Inflammatory macrophage (primary cell): ENCODE measurements at regions not wholly inside any gene's neighbourhood (a gene's known extent, or its start where the extent isn't known, plus 50 kb on each side); places are given as distances from the start of the nearest gene placed in this dataset.

Experiments used
- DNase-seq, 2 donors: peaks; one replicate each; pipeline ENCODE4 v3.0.0-alpha.2; 2020 to 2022

DNA sequence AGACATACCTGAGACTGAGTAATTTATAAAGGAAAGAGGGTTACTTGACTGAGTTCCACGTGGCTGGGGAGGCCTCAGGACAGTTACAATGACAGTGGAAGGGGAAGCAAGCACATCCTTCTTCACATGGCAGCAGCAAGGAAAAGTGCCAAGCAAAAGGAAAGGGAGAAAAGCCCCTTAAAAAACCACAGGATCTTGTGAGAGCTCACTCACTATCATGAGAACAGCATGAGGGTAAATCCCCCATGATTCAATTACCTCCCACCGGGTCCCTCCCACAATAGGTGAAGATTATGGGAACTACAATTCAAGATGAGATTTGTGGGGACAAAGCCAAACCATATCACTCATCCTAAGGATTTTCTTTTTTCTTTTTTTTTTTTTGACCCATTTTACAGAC lies 177.8 kb upstream of the EEA1 start:
- DNase-seq, result peak; percentile 28 to 31

DNA sequence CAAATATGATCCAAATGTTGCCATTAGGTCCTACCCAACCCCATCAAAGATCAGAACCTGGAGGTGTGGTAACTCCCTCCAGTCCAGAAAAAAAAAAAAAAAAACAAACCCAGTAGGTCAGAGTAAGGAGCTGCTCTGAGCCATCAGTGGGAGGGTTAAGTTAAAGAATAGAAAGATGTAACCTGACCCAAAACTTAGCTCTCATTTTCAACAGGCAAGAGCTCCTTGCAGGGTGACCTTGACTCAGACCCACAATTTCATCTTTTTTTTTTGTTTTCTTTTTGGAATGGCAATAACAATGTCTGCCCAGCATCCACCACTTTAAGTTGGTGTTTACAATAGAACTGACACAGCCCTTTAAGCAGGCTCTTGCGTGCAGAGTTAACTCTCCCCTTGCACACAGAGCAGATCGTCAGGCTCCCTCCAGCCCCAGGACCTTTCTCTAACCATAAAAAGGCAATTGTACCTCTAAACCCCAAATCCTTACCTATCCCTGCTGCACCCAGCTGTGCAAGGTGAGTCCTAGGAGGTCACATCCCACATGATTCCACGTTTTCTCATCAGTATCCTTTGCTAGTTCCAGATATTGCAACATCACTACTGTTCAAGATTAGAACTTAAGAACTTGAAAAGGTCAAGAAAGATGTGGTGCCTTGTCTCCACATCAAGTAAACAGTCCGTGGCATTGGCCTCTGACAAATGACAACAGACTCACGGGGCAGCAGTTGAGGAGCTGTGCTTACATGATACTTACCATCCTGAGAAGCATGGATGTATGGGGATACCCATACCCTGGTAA lies 178.6 kb upstream of the EEA1 start:
- no peak for DNase-seq

DNA sequence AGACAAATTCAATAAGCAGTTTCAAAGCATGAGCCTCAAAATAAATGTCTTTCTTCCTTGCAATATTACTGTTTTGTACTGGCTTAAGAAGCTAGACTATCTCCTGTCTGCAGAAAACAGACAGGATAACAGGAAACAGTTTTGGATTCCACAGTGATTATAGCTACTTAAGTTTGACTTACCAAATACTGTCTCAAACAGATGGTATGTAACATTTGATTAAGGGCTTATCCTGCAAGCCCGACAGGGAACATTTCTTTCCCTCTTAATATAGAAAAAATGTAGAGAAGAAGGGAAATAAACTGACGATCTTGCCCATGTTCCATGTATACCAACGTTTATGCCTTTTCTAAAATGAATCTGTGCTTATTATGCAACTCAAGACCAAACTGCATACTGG lies 179.9 kb upstream of the EEA1 start:
- no peak for DNase-seq

DNA sequence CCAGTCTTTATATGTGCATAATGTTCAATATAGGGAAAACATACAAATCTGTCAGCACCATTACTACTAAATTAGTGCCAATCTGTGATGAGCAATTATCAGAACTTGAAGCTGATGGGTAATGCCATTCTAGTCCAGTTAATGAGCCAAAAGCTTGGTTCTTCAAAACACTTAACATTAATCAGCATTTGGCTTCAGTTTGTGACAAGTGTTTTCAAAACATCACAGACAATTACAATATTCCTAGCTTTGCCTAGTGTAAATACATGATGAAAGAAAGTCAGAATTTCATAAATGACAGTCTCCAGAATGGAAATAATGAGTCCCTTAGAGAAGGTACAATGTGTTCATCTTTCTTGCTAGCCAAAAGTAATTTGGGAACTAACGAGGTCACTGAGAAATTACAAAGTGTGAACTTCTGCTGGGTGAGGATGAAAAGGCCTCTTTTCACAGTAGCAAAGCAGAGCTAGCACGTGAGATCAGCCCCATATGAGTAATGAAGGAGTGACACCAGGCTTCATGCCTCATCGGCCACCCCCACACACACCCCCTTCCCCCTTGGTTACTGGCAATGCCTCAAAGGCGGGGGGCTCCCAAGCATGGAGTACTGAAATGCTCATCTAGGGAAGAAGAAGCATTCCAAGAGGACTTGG lies 180.6 kb upstream of the EEA1 start:
- peak; percentile 48 to 69 for DNase-seq

GRCh38 chr12:93111773-93112172 lies 182.7 kb upstream of the EEA1 start:
- no peak for DNase-seq

DNA sequence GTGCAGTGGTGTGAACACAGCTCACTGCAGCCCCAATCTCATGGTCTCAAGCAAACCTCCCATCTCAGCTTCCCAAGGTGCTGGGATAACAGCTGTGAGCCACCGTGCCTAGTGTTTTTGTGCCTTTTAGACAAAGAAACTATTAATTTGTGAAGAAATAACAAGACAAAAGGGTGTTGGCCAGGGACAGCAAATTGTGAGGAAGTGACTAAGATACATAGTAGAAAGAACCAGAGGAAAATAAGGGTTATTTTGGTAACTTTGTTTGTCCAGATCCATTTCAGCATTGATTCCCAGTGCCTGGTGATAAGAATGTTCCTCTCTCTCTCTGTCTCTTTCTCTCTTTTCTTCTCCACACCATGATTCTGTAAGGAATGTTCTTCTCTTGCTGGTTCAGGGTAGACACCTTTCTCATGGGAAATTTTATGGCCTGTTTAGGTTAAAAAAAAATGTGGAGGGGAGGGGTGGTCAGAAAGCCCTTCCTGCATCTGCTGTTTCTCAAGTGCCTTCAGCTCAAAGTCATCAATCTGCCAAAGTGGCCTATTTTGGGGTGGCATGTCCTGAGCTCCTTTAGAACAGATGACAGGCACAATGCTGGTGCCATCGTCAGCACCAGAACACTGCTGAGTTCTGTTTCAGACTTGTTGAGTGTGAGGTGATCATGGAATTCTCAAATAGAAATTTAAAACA lies 184.4 kb upstream of the EEA1 start:
- peak in 1 of 2 donors; percentile 28 for DNase-seq

GRCh38 chr12:93115198-93115601 lies 186.1 kb upstream of the EEA1 start:
- no peak for DNase-seq

- DNase-seq, result no peak
Observed at GRCh38 chr12:93115646-93116045, 186.6 kb upstream of the EEA1 start.

- no peak for DNase-seq
Observed at GRCh38 chr12:93116632-93117031, 187.5 kb upstream of the EEA1 start.

GRCh38 chr12:93121729-93122488 lies 192.8 kb upstream of the EEA1 start:
- DNase-seq, result no peak

DNA sequence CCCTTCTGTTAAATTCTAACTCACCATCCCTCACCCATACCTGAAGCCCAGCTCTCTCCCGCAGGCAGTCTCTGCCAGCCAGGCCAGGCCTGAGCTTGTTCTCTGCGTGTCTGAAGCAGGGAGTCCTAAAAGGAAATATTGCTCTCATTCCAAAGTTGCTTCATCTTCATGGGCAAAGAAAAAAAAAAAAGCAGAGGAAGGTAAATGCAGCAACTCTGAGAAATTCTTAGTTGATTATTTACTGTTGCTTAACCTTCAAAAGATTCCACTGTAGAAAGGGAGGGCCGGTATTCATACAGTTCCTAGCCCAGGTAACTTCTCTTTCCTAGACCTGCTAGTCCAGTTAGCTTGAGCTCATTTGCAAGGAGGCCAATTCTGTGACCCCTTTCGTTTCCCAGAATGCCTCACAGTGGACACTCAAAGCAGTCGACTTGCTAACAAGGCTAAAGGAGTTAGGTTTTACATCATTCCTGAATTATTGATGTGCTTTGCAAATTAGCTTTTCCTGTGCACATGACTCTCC lies 193.5 kb upstream of the EEA1 start:
- no peak for DNase-seq

DNA sequence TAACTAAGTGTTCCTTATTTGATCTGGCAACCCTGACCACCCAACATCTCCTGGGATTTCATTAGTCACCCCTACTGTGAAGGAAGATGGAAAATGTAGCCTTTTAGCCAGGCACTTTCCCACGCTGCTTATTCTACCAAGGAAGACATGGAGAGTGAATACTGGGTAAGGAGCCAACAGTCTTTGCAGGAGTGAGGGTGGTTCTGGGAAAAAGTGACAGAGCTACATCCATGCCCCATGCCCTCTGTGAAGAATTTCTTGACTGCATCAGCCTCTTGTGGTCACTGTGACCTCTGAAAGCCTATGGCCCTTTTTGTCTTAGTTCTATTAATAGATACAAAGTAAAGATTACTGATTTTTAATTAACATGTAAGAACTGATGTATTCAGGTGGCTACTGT lies 196.0 kb upstream of the EEA1 start:
- no peak for DNase-seq

DNA sequence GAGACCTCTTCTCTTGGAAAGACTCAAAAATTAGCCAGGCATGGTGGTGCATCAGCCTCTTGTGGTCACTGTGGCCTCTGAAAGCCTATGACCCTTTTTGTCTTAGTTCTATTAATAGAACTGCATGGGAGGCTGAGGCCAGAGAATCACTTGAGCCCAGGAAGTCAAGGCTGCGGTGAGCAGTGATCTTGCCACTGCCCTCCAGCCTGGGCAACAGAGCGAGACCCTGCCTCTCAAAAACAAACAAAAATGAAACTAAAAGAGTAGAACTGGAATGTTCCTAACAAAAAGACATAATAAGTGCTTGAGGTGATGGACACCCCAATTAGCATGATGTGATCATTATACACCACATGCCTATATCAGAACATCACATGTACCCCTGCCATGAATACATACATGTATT lies 197.0 kb upstream of the EEA1 start:
- no peak for DNase-seq

GRCh38 chr12:93127107-93127560 lies 198.0 kb upstream of the EEA1 start:
- no peak for DNase-seq

DNA sequence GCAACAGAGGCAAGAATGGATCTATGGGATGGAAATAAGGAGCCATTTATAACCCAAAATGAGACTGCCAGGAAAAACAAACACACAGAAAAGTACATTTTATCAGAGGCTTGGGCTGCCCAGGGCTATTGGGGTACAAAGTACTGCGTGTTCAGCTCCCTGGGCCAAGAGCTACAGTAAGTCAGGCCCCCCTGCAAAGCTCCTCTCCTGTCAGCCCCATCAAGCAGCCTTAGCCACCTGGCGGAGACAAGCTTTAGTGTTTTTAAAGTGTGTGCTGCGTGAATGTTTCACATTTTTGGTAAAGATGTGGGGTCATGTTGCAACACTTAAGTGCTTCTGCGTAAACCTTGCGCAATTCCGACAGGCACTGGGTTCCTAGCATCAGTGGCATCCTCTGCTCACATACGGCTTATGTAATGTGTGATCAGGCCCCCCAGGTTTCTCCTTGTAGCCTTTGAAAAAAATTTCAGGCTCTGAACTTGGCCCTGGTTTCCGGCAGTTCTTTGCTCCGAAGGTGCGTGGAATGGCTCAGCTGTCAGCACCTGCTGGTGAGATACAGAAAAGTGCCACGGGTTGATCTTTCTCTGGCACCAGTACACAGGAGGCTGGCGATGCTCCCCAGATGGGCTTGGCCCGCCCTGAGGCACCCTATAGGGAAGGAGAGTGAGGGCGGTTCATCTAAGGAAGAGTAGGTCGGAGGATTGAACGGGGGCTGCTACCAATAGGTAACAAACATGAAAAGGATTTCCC lies 198.7 kb upstream of the EEA1 start:
- DNase-seq, result peak; percentile 56 to 78

GRCh38 chr12:93128332-93128707 lies 199.2 kb upstream of the EEA1 start:
- no peak for DNase-seq

- DNase-seq, result peak; percentile 45 to 58
Observed at GRCh38 chr12:93130366-93131054, 201.4 kb upstream of the EEA1 start.

DNA sequence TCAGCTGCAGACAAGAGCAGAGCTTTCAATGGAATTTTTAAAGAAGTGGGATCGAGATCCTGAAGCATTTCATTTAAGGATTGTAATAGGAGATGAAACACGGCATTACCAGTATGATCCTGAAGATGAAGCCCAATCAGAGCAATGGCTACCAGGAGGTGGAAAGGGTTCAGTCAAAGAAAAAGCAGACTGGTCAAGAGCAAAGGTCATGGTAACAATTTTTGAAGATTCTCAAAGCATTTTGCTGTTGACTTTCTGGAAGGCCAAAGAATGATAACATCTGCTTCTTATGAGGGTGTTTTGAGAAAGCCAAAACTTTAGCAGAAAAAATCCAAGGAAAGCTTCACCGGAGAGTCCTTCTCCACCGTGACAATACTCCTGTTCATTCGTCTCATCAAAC lies 204.3 kb upstream of the EEA1 start:
- no peak for DNase-seq

GRCh38 chr12:93134175-93134890 lies 205.2 kb upstream of the EEA1 start:
- peak in 1 of 2 donors; percentile 55 for DNase-seq

DNA sequence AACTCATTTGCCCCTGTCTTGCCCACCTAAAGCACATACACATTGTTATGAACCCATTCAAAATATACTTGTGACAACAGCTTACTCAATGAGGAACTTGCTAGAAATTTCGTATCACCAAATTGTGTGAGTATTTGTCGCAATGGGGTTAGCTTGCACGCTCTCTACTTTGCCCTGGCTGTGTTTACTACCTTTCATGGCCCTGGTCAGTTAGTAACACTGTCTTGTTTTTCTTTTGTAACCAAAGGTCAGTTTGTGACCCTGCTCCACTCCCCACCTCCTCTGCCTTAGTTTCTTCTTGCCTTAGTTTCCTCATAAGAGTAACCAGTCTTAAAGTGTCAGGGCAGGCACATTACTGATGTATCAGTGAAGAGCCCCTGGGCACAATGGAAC lies 205.8 kb upstream of the EEA1 start:
- DNase-seq, result peak; percentile 65 to 71
